Muscle of leg (tissue), 3 donors: ENCODE measurements at regions not wholly inside any gene's neighbourhood (a gene's known extent, or its start where the extent isn't known, plus 50 kb on each side); places are given as distances from the start of the nearest gene placed in this dataset.
"Not testable (repeated sequence)": the region's sequence is repeated elsewhere in the genome, so short reads cannot be mapped to it uniquely, and the experiment has no call there.

ENCODE experiments used
- DNase-seq: peaks from one replicate; pipeline ENCODE4 v3.0.0; 2013
- H3K27ac ChIP-seq: one replicate; pipeline ENCODE4 v1.5.1; 2013; ENCODE audit warnings: mild to moderate bottlenecking, low read length, control low read depth
- H3K27me3 ChIP-seq: one replicate; pipeline ENCODE4 v1.6.1; 2013; ENCODE audit warnings: low read length; ENCODE audit not compliant: control insufficient read depth, insufficient read depth
- H3K36me3 ChIP-seq: one replicate; pipeline ENCODE4 v1.6.1; 2013; ENCODE audit warnings: low read length; ENCODE audit not compliant: control insufficient read depth, insufficient read depth
- H3K4me1 ChIP-seq: one replicate; pipeline ENCODE4 v1.6.1; 2013; ENCODE audit warnings: low read length; ENCODE audit not compliant: control insufficient read depth, insufficient read depth
- H3K4me3 ChIP-seq: one replicate; pipeline ENCODE4 v1.5.1; 2013; ENCODE audit warnings: low read length, control low read depth
- H3K9me3 ChIP-seq: replicated peaks from 2 replicates; pipeline ENCODE4 v1.6.1; 2013; ENCODE audit warnings: low read depth, low read length; ENCODE audit not compliant: control insufficient read depth
- WGBS: methylation state at CpG from one replicate; pipeline ENCODE4 v1.1.5; 2013; ENCODE audit warnings: missing lambda C conversion rate; ENCODE audit not compliant: insufficient coverage; 5-methylcytosine and 5-hydroxymethylcytosine counted together

DNA sequence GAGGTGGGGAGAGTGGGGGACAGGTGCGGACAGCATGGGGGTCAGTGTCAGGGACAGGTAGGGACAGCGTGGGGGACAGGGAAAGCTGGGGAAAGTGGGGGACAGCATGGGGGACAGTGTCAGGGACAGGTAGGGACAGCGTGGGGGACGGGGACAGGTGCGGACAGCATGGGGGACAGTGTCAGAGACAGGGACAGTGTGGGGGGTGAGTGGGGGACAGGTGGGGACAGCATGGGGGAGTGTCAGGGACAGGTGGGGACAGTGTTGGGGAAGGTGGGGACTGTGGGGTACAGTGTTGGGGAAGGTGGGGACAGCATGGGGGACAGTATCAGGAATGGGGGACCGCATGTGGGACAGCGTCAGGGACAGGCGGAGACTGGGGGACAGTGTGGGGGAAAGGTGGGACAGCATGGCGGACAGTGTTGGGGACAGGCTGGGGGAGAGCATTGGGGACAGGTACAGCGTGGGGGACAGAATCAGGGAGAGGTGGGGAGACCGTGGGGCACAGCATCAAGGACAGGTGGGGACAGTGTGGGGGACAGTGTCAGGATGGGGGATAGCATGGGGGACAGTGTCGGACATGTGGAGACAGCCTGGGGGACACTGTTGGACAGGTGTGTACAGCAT, 96.1 kb downstream of the TMEM121 start:
- no peak overlapping the region for H3K4me3 ChIP-seq
- DNase-seq, result no peak
- 82% methylated on average over 12 of the region's 12 CpGs for WGBS
- no peaks in the 10 kb centered on the region for H3K9me3 ChIP-seq
- no peaks in the 10 kb centered on the region for H3K4me1 ChIP-seq
- no peak overlapping the region for H3K27ac ChIP-seq
- no peaks in the 10 kb centered on the region for H3K36me3 ChIP-seq
- H3K27me3 ChIP-seq, result no peaks in the 10 kb centered on the region

DNA sequence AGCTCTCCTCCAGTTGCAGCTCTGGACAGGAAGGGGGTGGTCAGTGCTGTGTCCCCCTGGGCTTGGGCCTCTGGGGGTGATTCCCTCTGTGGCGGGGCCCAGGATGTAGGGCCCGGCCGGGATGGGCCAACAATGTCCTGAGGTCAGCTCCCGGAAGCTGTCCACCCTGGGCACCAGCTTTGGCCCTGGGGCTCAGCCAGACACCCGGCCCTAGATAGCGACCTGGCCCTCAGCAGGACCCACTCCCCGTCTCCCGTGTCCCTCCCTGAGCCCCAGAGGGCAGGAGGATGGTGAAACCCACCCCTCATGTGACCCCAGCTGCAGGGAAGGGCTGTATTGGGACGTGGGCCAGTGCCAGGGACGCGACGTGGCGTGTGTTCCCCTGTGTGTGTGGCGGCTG, 96.8 kb downstream of the TMEM121 start:
- not testable (repeated sequence) for H3K36me3 ChIP-seq, H3K4me3 ChIP-seq, H3K4me1 ChIP-seq, H3K9me3 ChIP-seq, DNase-seq, H3K27me3 ChIP-seq, H3K27ac ChIP-seq
- WGBS, result 83% methylated on average over 6 of the region's 14 CpGs

DNA sequence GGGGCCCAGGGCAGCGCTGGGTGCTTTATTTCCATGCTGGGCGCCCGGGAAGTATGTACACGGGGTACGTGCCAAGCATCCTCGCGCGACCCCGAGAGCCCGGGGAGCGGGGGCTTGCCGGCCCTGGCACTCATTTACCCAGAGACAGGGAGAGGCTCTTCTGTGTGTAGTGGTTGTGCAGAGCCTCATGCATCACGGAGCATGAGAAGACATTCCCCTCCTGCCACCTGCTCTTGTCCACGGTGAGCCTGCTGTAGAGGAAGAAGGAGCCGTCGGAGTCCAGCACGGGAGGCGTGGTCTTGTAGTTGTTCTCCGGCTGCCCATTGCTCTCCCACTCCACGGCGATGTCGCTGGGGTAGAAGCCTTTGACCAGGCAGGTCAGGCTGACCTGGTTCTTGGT, 98.0 kb downstream of the TMEM121 start:
- DNase-seq, H3K36me3 ChIP-seq, H3K27ac ChIP-seq, H3K4me1 ChIP-seq, H3K9me3 ChIP-seq, H3K4me3 ChIP-seq, H3K27me3 ChIP-seq: not testable (repeated sequence)
- WGBS, result 81% methylated on average over 12 of the region's 22 CpGs

DNA sequence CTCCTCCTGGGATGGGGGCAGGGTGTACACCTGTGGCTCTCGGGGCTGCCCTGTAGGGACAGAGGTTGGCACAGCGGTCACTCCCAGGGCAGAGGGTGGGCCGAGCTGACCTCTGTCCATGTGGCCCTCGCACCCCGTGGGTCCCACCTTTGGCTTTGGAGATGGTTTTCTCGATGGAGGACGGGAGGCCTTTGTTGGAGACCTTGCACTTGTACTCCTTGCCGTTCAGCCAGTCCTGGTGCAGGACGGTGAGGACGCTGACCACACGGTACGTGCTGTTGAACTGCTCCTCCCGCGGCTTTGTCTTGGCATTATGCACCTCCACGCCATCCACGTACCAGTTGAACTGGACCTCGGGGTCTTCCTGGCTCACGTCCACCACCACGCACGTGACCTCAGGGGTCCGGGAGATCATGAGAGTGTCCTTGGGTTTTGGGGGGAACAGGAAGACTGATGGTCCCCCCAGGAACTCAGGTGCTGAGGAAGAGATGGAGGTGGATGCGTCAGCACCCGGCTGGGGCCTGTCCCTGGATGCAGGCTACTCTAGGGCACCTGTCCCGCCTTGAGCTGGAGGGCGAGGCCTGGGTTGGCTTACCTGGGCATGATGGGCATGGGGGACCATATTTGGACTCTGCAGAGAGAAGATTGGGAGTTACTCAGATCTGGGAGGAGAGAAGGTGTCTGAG, 98.5 kb downstream of the TMEM121 start:
- not testable (repeated sequence) for H3K9me3 ChIP-seq, H3K27ac ChIP-seq, H3K27me3 ChIP-seq, H3K4me1 ChIP-seq, H3K4me3 ChIP-seq, H3K36me3 ChIP-seq, DNase-seq
- 89% methylated on average over 25 of the region's 25 CpGs for WGBS

DNA sequence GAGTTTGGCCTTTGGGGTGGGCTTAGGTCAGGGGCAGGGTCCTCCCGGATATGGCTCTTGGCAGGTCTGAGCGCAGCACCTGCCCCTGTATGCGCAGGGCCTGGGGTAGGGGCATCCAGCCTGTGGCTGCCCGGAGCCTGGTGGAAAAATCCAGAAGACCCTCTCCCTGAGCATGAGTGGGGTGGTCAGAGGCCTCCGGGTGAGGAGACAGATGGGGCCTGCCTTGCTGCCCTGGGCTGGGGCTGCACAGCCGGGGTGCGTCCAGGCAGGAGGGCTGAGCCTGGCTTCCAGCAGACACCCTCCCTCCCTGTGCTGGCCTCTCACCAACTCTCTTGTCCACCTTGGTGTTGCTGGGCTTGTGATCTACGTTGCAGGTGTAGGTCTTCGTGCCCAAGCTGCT, 99.1 kb downstream of the TMEM121 start:
- not testable (repeated sequence) for H3K36me3 ChIP-seq, DNase-seq, H3K27ac ChIP-seq, H3K27me3 ChIP-seq, H3K4me3 ChIP-seq, H3K4me1 ChIP-seq, H3K9me3 ChIP-seq
- WGBS, result 80% methylated on average over 6 of the region's 9 CpGs

DNA sequence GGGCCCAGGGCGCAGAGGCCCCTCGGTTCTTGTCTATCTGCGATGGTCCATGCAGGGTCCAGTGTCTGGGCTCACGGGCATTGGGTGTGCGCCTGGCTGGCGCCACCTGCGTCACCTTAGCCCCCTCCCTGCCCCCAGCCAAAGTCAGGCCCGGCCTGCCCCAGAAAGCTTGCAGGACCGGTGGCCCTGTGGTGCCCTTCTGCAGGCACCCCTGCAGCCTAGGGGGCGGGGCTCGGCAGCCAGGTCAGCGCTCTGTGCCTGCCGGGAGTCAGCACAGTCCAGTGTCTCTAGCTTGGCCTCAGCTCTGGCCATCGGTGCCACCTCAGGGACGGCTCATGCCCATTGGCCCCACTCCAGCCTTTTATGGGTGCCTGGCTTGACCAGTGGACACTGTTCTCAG, 99.7 kb downstream of the TMEM121 start:
- DNase-seq, H3K27me3 ChIP-seq, H3K27ac ChIP-seq, H3K4me1 ChIP-seq, H3K36me3 ChIP-seq, H3K4me3 ChIP-seq: not testable (repeated sequence)
- no CpG with 5 or more reads among the region's 15 CpGs for WGBS
- H3K9me3 ChIP-seq, result peaks cover 12% of the 10 kb centered on the region

DNA sequence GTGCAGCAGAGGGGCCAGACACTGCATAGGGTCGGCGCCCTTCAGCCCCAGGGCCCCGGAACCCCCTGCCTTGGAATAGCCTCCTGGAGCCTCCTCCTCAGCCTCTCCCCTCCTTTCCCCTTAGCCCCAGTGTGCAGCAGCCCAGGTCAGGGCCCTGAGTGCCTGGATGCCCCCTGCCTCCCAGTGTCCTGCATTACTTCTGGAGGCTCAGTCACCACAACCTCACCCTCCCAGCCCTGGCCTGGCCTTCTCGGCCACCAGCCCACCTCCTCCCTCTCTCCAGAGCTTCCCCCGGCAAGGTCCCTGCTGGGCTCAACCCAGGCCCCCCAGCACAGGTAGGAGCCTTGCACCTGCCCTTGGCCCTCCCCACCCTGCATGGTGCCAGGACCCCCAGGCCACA, 100.3 kb downstream of the TMEM121 start:
- WGBS, result no CpG with 5 or more reads among the region's 5 CpGs
- not testable (repeated sequence) for DNase-seq

DNA sequence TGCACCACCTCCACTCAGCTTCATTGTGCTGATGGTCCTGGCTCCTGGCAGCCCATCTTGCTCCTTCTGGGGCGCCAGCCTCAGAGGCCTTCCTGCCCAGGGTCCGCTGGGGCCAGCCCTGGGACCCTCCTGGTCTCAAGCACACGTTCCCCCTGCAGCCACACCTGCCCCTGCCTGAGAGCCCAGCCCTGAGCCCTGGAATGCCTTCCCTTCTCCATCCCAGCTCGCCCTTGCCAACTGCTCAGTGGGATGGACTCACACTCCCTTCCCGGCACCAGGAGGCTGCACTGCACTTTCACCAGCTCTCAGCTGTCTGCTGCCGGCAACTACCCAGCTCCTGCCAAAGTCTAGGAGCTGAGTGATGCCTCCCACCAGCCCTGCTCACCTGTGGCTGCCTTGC, 100.9 kb downstream of the TMEM121 start:
- not testable (repeated sequence) for H3K27me3 ChIP-seq, H3K4me3 ChIP-seq, H3K36me3 ChIP-seq, H3K4me1 ChIP-seq, H3K27ac ChIP-seq, DNase-seq
- peaks cover 16% of the 10 kb centered on the region for H3K9me3 ChIP-seq
- 42% methylated on average over 5 of the region's 6 CpGs for WGBS

More for the DNA sequence above, 100.3 kb downstream of the TMEM121 start:
- not testable (repeated sequence) for H3K4me1 ChIP-seq, H3K27me3 ChIP-seq, H3K36me3 ChIP-seq, H3K27ac ChIP-seq, H3K4me3 ChIP-seq
- H3K9me3 ChIP-seq, result peaks cover 12% of the 10 kb centered on the region

DNA sequence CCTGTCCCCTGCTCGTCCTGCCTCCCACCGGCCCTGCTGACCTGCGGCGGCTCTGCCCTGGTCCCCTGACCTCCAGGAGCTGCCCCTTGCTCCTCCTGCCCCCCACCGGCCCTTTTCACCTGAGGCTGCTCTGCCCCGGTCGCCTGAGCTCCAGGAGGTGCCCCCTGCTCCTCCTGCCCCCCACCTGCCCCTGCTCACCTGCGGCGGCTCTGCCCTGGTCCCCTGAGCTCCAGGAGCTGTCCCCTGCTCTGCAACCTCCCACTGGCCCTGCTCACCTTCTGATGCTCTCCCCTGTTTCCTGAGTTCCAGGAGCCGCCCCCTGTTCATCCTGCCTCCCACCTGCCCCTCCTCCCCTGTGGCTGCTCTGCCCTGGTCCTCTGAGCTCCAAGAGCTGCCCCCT, 101.3 kb downstream of the TMEM121 start:
- no peaks in the 10 kb centered on the region for H3K4me1 ChIP-seq
- WGBS, result 57% methylated on average over 9 of the region's 10 CpGs
- no peak for DNase-seq
- peaks cover 16% of the 10 kb centered on the region for H3K9me3 ChIP-seq
- H3K36me3 ChIP-seq, result no peaks in the 10 kb centered on the region
- H3K4me3 ChIP-seq, result no peak overlapping the region
- no peaks in the 10 kb centered on the region for H3K27me3 ChIP-seq
- no peak overlapping the region for H3K27ac ChIP-seq

DNA sequence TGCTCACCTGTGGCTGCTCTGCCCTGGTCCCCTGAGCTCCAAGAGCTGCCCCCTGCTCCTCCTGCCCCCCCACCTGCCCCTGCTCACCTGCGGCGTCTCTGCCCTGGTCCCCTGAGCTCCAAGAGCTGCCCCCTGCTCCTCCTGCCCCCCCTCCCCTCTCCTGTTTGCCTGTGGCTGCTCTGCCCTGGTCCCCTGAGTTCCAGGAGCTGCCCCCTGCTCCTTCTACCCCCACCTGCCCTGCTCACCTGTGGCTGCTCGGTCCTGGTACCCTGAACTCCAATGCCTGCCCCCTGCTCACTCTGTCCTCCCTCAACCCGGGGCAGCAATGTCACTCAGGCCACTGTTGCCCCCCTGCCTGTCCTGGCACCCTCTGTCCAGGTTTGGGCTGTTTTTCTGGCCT, 101.7 kb downstream of the TMEM121 start:
- WGBS, result 34% methylated on average over 3 of the region's 4 CpGs
- peaks cover 16% of the 10 kb centered on the region for H3K9me3 ChIP-seq
- not testable (repeated sequence) for H3K27me3 ChIP-seq, H3K27ac ChIP-seq, H3K36me3 ChIP-seq, DNase-seq, H3K4me3 ChIP-seq, H3K4me1 ChIP-seq
